ENCODE measurements at regions not wholly inside any gene's neighbourhood (a gene's known extent, or its start where the extent isn't known, plus 50 kb on each side); places are given as distances from the start of the nearest gene placed in this dataset.
A peak's percentile ranks its signal among the peaks of the same experiment; 100 is the strongest.

DNA sequence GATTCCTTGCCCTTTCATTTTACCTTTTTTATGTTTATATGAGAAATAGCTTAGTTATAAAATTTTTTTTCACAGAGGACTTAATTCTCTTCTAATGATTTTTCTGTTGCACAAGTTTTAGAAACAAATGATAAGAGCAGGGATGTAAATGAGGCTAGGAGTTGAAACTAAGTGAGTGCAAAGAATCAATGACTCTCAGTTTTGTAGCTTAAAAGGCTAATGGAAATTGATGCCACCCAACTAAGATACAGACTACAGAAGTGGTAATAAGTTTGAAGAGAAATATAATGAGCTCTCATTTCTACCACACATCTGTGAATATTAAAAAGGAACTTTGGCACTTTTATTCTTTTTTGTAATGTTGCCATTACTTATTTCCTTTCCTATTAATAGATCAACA, 105.1 kb downstream of the LURAP1L start:
- DNase-seq (ENCODE audit: low read depth in 1 of 2, low spot score in 1 of 2) = no peak
- Histone ChIP-seq H3K9me3 (no peaks in the 10 kb centered on the region), H3K4me2 (no peak overlapping the region), H3K4me3 (no peak overlapping the region), H3K4me1 (peaks cover 52% of the 10 kb centered on the region; the same call in 2 of the 3 replicates), H3K27ac (peak overlapping the region; percentile 26 to 43; a peak in 3 of 6 replicates)
- no peak for TF ChIP-seq ZSCAN20 (CRISPR knock-in tag; IDR thresholded peaks at IDR 0.05)
- TF ChIP-seq, protein P1, sequence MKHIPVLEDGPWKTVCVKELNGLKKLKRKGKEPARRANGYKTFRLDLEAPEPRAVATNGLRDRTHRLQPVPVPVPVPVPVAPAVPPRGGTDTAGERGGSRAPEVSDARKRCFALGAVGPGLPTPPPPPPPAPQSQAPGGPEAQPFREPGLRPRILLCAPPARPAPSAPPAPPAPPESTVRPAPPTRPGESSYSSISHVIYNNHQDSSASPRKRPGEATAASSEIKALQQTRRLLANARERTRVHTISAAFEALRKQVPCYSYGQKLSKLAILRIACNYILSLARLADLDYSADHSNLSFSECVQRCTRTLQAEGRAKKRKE (CRISPR knock-in tag; IDR thresholded peaks at IDR 0.05; ENCODE audit: low read depth) = no peak
- TF ChIP-seq FOSB (CRISPR knock-in tag; IDR thresholded peaks at IDR 0.05) = no peak
- TF ChIP-seq, protein P2, sequence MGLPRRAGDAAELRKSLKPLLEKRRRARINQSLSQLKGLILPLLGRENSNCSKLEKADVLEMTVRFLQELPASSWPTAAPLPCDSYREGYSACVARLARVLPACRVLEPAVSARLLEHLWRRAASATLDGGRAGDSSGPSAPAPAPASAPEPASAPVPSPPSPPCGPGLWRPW (IDR thresholded peaks at IDR 0.05) = no peak
- no peak for TF ChIP-seq HOXA7 (CRISPR knock-in tag; IDR thresholded peaks at IDR 0.05)
- no peak for TF ChIP-seq CHD4 (IDR thresholded peaks at IDR 0.05; ENCODE audit: borderline replicate concordance)
- no peak for TF ChIP-seq NR3C1 (IDR thresholded peaks at IDR 0.05)
- no peak for TF ChIP-seq E2F6 (IDR thresholded peaks at IDR 0.05; ENCODE audit: borderline replicate concordance, low read depth)
- TF ChIP-seq FOSL2 (IDR thresholded peaks at IDR 0.05) = no peak
- no peak for TF ChIP-seq FOSL2 (CRISPR knock-in tag; IDR thresholded peaks at IDR 0.05)
- no peak for TF ChIP-seq KDM1A (IDR thresholded peaks at IDR 0.05; ENCODE audit: low read depth)
- TF ChIP-seq, protein P3, sequence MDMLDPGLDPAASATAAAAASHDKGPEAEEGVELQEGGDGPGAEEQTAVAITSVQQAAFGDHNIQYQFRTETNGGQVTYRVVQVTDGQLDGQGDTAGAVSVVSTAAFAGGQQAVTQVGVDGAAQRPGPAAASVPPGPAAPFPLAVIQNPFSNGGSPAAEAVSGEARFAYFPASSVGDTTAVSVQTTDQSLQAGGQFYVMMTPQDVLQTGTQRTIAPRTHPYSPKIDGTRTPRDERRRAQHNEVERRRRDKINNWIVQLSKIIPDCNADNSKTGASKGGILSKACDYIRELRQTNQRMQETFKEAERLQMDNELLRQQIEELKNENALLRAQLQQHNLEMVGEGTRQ (IDR thresholded peaks at IDR 0.05) = no peak
- no peak for TF ChIP-seq CBX8 (IDR thresholded peaks at IDR 0.05)
- no peak for TF ChIP-seq HEYL (CRISPR knock-in tag; IDR thresholded peaks at IDR 0.05)
- TF ChIP-seq EHMT2 (IDR thresholded peaks at IDR 0.05; ENCODE audit: low read depth) = no peak
- TF ChIP-seq PHF8 (IDR thresholded peaks at IDR 0.05; ENCODE audit: borderline replicate concordance, low read depth) = no peak
- no peak for TF ChIP-seq CTCF (IDR thresholded peaks at IDR 0.05)
- TF ChIP-seq FOXS1 (CRISPR knock-in tag; IDR thresholded peaks at IDR 0.05) = no peak
- CTCF ChIA-PET = interaction anchor here (1.1 to 2.0 kb wide), 3 partner anchors 104 to 164 kb away, joined by 3 to 7 read pairs (median 7); no protein-coding TSS in a partner anchor
- POLR2A ChIA-PET = no interaction called here
- no peak for FAIRE-seq
- ATAC-seq = no peak

DNA sequence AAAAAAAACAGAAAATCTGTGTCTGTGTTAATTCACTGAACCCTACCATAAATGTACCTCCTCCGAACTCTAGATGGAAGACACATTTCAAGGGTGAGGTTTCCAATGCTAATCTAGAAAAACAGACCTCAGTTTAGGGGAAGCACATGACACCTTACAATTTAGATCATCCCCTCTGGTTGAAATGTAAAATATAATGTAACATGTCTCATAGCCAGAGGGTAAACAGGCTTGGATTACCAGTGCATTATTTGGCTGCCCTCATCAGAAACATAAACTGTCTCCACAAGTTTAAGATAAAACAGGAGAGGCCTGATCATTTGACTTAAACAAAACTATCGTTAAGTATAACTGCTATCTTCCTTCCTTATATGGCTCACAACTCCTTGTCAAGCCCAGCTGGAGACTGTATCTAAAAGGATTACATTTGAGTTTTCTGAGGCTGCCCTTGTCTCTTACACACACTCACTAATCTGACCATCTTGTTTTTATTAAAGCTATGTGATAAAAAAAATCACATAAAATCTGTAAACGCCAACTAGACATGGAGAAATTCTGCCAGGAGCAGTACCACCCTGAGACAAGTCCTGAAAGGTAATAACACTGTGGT, 105.7 kb downstream of the LURAP1L start:
- ChIA-PET CTCF (interaction anchor here (0.7 to 2.0 kb wide), 3 partner anchors 104 to 164 kb away, joined by 3 to 7 read pairs (median 3); no protein-coding TSS in a partner anchor), POLR2A (no interaction called here)
- Histone ChIP-seq H3K4me3 (no peak overlapping the region), H3K9me3 (no peaks in the 10 kb centered on the region), H3K4me1 (peaks cover 52% of the 10 kb centered on the region; the same call in 2 of the 3 replicates), H3K27ac (peak overlapping the region; percentile 26 to 43; a peak in 4 of 6 replicates), H3K4me2 (no peak overlapping the region)
- no peak for ATAC-seq
- no peak for FAIRE-seq
- TF ChIP-seq ZC3H11A (IDR thresholded peaks at IDR 0.05) (no peak), PHF8 (IDR thresholded peaks at IDR 0.05; ENCODE audit: borderline replicate concordance, low read depth) (no peak), EHMT2 (IDR thresholded peaks at IDR 0.05; ENCODE audit: low read depth) (no peak), HOXB5 (CRISPR knock-in tag; IDR thresholded peaks at IDR 0.05) (no peak), JUN (IDR thresholded peaks at IDR 0.05) (no peak), MAZ (IDR thresholded peaks at IDR 0.05; ENCODE audit: borderline replicate concordance, low read depth, low read length) (no peak), RCOR1 (IDR thresholded peaks at IDR 0.05; ENCODE audit: low read depth, low read length) (no peak), PBX3 (IDR thresholded peaks at IDR 0.05) (no peak), HEYL (CRISPR knock-in tag; IDR thresholded peaks at IDR 0.05) (no peak), E2F6 (IDR thresholded peaks at IDR 0.05; ENCODE audit: borderline replicate concordance, low read depth) (no peak), RFX5 (IDR thresholded peaks at IDR 0.05) (no peak), RNF2 (IDR thresholded peaks at IDR 0.05; ENCODE audit: borderline replicate concordance, low read depth) (no peak)
- WGBS (ENCODE audit: missing lambda C conversion rate) = 84% methylated on average over 3 of the region's 3 CpGs
- DNase-seq (ENCODE audit: low read depth in 1 of 2, low spot score in 1 of 2) = no peak

Measured in A549 (cell line).